ENCODE measurements at regions not wholly inside any gene's neighbourhood (a gene's known extent, or its start where the extent isn't known, plus 50 kb on each side); places are given as distances from the start of the nearest gene placed in this dataset.

DNA sequence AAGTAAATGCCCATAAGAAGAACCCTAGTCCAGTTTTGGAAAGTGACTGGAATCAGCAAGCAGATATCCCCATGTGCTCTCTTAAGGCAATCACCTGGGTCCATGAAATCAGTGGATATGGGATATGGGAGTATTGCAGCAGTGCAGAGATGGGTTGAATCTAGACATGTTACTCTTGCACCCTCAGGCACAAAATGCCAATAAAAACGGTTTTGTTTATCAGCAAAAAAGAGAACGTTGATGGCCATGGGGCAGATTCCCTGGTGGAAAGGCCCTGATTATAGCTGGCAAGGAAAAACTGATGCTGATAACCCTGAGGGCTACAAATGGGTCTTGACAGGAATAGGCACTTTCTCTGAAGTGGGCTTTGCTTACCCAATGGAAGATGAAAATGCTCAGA, 380.2 kb upstream of the SEMA6D start:
- Mint-ChIP-seq H3K36me3 (ENCODE audit: low read depth) (no peaks in the 10 kb centered on the region), H3K27me3 (ENCODE audit: insufficient read depth) (peaks cover 90% of the 10 kb centered on the region), H3K4me3 (no peak overlapping the region), H3K9me3 (peaks cover 12% of the 10 kb centered on the region), H3K27ac (no peak overlapping the region), H3K4me1 (peaks cover 9% of the 10 kb centered on the region)
- DNase-seq, result no peak
- Histone ChIP-seq H3K27me3 (ENCODE audit: control insufficient read depth, insufficient read depth, low read length, poor library complexity, severe bottlenecking) (peaks cover 84% of the 10 kb centered on the region), H3K36me3 (ENCODE audit: control insufficient read depth, insufficient read depth, low read length) (no peaks in the 10 kb centered on the region), H3K9me3 (ENCODE audit: control insufficient read depth, low read length) (peaks cover 20% of the 10 kb centered on the region), H3K9ac (ENCODE audit: extremely low read depth, low read length, poor library complexity, severe bottlenecking) (no peak overlapping the region), H3K27ac (ENCODE audit: low read depth, low read length) (no peak overlapping the region), H3K4me1 (ENCODE audit: control insufficient read depth, insufficient read depth, low read length) (peaks cover 7% of the 10 kb centered on the region), H3K4me3 (ENCODE audit: low read length) (no peak overlapping the region)
- 87 to 100% methylated on average over 1 to 2 of the region's 2 CpGs for WGBS, 2 experiments (ENCODE audit: insufficient coverage in 1 of 2, insufficient read length in 1 of 2)
- no peak for TF ChIP-seq CTCF (conservative IDR thresholded peaks at IDR 0.05)

- Histone ChIP-seq H3K4me3 (ENCODE audit: low read length) (no peak overlapping the region), H3K36me3 (ENCODE audit: control insufficient read depth, insufficient read depth, low read length) (no peaks in the 10 kb centered on the region), H3K27ac (ENCODE audit: low read depth, low read length) (no peak overlapping the region), H3K9me3 (ENCODE audit: control insufficient read depth, low read length) (peaks cover 20% of the 10 kb centered on the region), H3K9ac (ENCODE audit: extremely low read depth, low read length, poor library complexity, severe bottlenecking) (no peak overlapping the region), H3K4me1 (ENCODE audit: control insufficient read depth, insufficient read depth, low read length) (peaks cover under 1% of the 10 kb centered on the region), H3K27me3 (ENCODE audit: control insufficient read depth, insufficient read depth, low read length, poor library complexity, severe bottlenecking) (peaks cover 92% of the 10 kb centered on the region)
- no peak for DNase-seq
- H3K27ac Mint-ChIP-seq, result no peak overlapping the region
- 91 to 94% methylated on average over 3 to 4 of the region's 4 CpGs for WGBS, 2 experiments (ENCODE audit: insufficient coverage in 1 of 2, insufficient read length in 1 of 2)
- peaks cover 2% of the 10 kb centered on the region for H3K4me1 Mint-ChIP-seq
- H3K9me3 Mint-ChIP-seq, result peaks cover 12% of the 10 kb centered on the region
- H3K36me3 Mint-ChIP-seq (ENCODE audit: low read depth), result no peaks in the 10 kb centered on the region
- no peak for TF ChIP-seq CTCF (conservative IDR thresholded peaks at IDR 0.05)
- peaks cover 91% of the 10 kb centered on the region for H3K27me3 Mint-ChIP-seq (ENCODE audit: insufficient read depth)
- no peak overlapping the region for H3K4me3 Mint-ChIP-seq
These were observed 379.5 kb upstream of the SEMA6D start for GRCh38 chr15:47337836-47338235.

DNA sequence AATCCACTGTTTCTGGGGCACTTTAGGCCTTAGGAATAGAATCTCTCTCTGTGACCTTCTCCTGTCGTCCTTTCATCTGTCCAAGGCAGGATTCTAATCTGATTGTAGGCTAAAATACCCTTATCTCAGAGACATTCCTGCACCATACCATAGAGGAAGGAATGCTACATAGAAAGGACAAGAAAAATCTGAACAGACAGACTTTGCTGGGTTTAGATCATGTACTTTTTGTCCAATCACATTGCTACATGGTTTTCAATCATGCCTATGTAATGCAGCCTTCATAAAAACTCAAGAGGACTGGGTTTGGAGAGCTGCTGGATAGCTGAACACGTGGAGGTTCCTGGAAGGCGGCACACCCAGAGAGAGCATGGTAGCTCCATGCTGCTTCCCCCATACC, 378.5 kb upstream of the SEMA6D start:
- no peaks in the 10 kb centered on the region for H3K4me1 ChIP-seq (ENCODE audit: control insufficient read depth, insufficient read depth, low read length)
- Mint-ChIP-seq H3K27me3 (ENCODE audit: insufficient read depth) (peaks cover 84% of the 10 kb centered on the region), H3K9me3 (peaks cover 15% of the 10 kb centered on the region), H3K4me3 (no peak overlapping the region), H3K27ac (no peak overlapping the region), H3K36me3 (ENCODE audit: low read depth) (no peaks in the 10 kb centered on the region), H3K4me1 (no peaks in the 10 kb centered on the region)
- DNase-seq, result no peak
- no peak overlapping the region for H3K4me3 ChIP-seq (ENCODE audit: low read length)
- H3K36me3 ChIP-seq (ENCODE audit: control insufficient read depth, insufficient read depth, low read length), result no peaks in the 10 kb centered on the region
- peaks cover 20% of the 10 kb centered on the region for H3K9me3 ChIP-seq (ENCODE audit: control insufficient read depth, low read length)
- no peak for TF ChIP-seq CTCF (conservative IDR thresholded peaks at IDR 0.05)
- no peak overlapping the region for H3K27ac ChIP-seq (ENCODE audit: low read depth, low read length)
- peaks cover 84% of the 10 kb centered on the region for H3K27me3 ChIP-seq (ENCODE audit: control insufficient read depth, insufficient read depth, low read length, poor library complexity, severe bottlenecking)
- no peak overlapping the region for H3K9ac ChIP-seq (ENCODE audit: extremely low read depth, low read length, poor library complexity, severe bottlenecking)
- 94% methylated on average over 3 of the region's 3 CpGs; no CpG with 5 or more reads in 1 of the 2 experiments for WGBS, 2 experiments (ENCODE audit: insufficient coverage in 1 of 2, insufficient read length in 1 of 2)
